Endothelial cell of umbilical vein (primary cell): ENCODE measurements at regions not wholly inside any gene's neighbourhood (a gene's known extent, or its start where the extent isn't known, plus 50 kb on each side); places are given as distances from the start of the nearest gene placed in this dataset.

Experiments used
- BruUV-seq: library from RNA; stranded (reverse); fragments of 400-500 nt; replicated peaks from 2 replicates; lab custom pipeline; 2021; lab: Mats Ljungman, UMichigan
- CTCF ChIA-PET: fragments of 300-600, 350-600 bp; sonication (Branson Sonifier 250); formaldehyde crosslinking; loops from one replicate; lab custom pipeline; 2021; ENCODE audit warnings: antibody characterized with exemption, inconsistent platforms; lab: Charles Lee
- POLR2A ChIA-PET: fragments of 300-600, 350-600 bp; sonication (Branson Sonifier 250); formaldehyde crosslinking; loops from one replicate; lab custom pipeline; 2021; ENCODE audit warnings: antibody characterized with exemption, inconsistent platforms; lab: Charles Lee
- DNase-seq: peaks from one replicate; pipeline ENCODE4 v3.0.0-alpha.2; 2011; ENCODE audit warnings: low read depth, low spot score
- FAIRE-seq: peaks from 2 replicates; lab custom pipeline; 2011; peaks lifted over from hg19 to GRCh38; lab: Jason Lieb, UNC
- H2AFZ ChIP-seq: 2 replicates; pipeline ENCODE4 v1.6.0; 2012; ENCODE audit warnings: low read depth, low read length, control low read depth, inconsistent platforms
- H3K27ac ChIP-seq: 2 replicates; pipeline ENCODE4 v1.5.1; 2011; ENCODE audit warnings: low read depth, mild to moderate bottlenecking, control low read depth, low read length, moderate library complexity; ENCODE audit not compliant: insufficient read depth
- H3K27me3 ChIP-seq, 2 experiments: 2 replicates each; pipeline versions ENCODE4 v1.6.0 to v1.6.1; 2011; ENCODE audit warnings: low read length in 2 of 2, mixed read lengths in 1 of 2; ENCODE audit not compliant: control insufficient read depth in 2 of 2, insufficient read depth in 2 of 2
- H3K36me3 ChIP-seq, 2 experiments: 2 replicates in 1 of 2; 3 replicates in 1 of 2; pipeline ENCODE4 v1.5.1; 2011; ENCODE audit warnings: low read length in 2 of 2, mild to moderate bottlenecking in 1 of 2, moderate library complexity in 1 of 2; ENCODE audit not compliant: control insufficient read depth in 2 of 2, insufficient read depth in 2 of 2; ENCODE audit errors: extremely low read depth in 1 of 2
- H3K4me1 ChIP-seq: 3 replicates; pipeline ENCODE4 v1.5.1; 2011; ENCODE audit warnings: mild to moderate bottlenecking, low read length; ENCODE audit not compliant: control insufficient read depth, insufficient read depth; ENCODE audit errors: extremely low read depth
- H3K4me2 ChIP-seq: 2 replicates; pipeline ENCODE4 v1.6.1; 2011; ENCODE audit warnings: low read length, control low read depth, mixed read lengths; ENCODE audit not compliant: insufficient read depth
- H3K4me3 ChIP-seq, 3 experiments: fragments of 200-600 bp in 1 of 3; sonication (generic), shearing (Covaris generic) in 1 of 3; replicated peaks in 1 of 3; 2 replicates each; pipeline ENCODE4 v1.5.1; 2011 to 2016; ENCODE audit warnings: control low read depth in 3 of 3, low read length in 3 of 3, mild to moderate bottlenecking in 2 of 3, inconsistent platforms in 1 of 3, low read depth in 1 of 3, moderate library complexity in 1 of 3; ENCODE audit not compliant: insufficient read depth in 1 of 3
- H3K79me2 ChIP-seq: 2 replicates; pipeline ENCODE4 v1.6.0; 2012; ENCODE audit warnings: low read length, inconsistent platforms; ENCODE audit not compliant: control insufficient read depth, insufficient read depth
- H3K9ac ChIP-seq: replicated peaks from 2 replicates; pipeline ENCODE3; 2011; ENCODE audit warnings: low read length, control low read depth; ENCODE audit not compliant: insufficient read depth; ENCODE audit errors: extremely low read depth
- H3K9me1 ChIP-seq: replicated peaks from 3 replicates; pipeline ENCODE4 v1.6.0; 2011; ENCODE audit warnings: mild to moderate bottlenecking, low read length; ENCODE audit not compliant: control insufficient read depth, insufficient read depth; ENCODE audit errors: extremely low read depth
- H3K9me3 ChIP-seq: replicated peaks from 2 replicates; pipeline ENCODE4 v1.5.1; 2012; ENCODE audit warnings: low read length, inconsistent platforms; ENCODE audit not compliant: control insufficient read depth, insufficient read depth
- H4K20me1 ChIP-seq: replicated peaks from 2 replicates; pipeline ENCODE3; 2011; ENCODE audit warnings: mild to moderate bottlenecking, low read length; ENCODE audit not compliant: control insufficient read depth, insufficient read depth; ENCODE audit errors: extremely low read depth
- EZH2 ChIP-seq: IDR thresholded peaks from 2 replicates; pipeline ENCODE4 v1.6.1; 2012; ENCODE audit warnings: borderline replicate concordance, low read depth, mild to moderate bottlenecking, moderate library complexity, low read length, inconsistent platforms; ENCODE audit not compliant: severe bottlenecking
- FOS ChIP-seq: IDR thresholded peaks from 2 replicates; pipeline ENCODE4 v1.6.1; 2011; ENCODE audit warnings: mild to moderate bottlenecking, low read length, moderate library complexity, borderline replicate concordance; ENCODE audit not compliant: insufficient read depth
- GATA2 ChIP-seq: IDR thresholded peaks from 2 replicates; pipeline ENCODE4 v1.7.0; 2011; ENCODE audit warnings: low read depth, mild to moderate bottlenecking, moderate library complexity, mixed read lengths, low read length; ENCODE audit not compliant: insufficient read length, insufficient read depth
- JUN ChIP-seq: IDR thresholded peaks from 2 replicates; pipeline ENCODE4 v1.6.1; 2011; ENCODE audit warnings: borderline replicate concordance, low read depth; ENCODE audit not compliant: insufficient read length, insufficient read depth
- MAX ChIP-seq: IDR thresholded peaks from 2 replicates; pipeline ENCODE4 v1.6.1; 2011; ENCODE audit not compliant: insufficient read depth, insufficient read length
- MYC ChIP-seq: IDR thresholded peaks from one replicate; pipeline ENCODE4 v1.6.1; 2011; ENCODE audit warnings: mild to moderate bottlenecking, low read depth, low read length
- POLR2A ChIP-seq: IDR thresholded peaks from 2 replicates; pipeline ENCODE4 v1.6.1; 2012; ENCODE audit warnings: low read depth, mild to moderate bottlenecking, control low read depth, low read length
- POLR2AphosphoS5 ChIP-seq: IDR thresholded peaks from 2 replicates; pipeline ENCODE4 v1.6.1; 2012; ENCODE audit warnings: low read depth, mild to moderate bottlenecking, control low read depth, low read length, moderate library complexity; ENCODE audit not compliant: insufficient read depth
- dilution Hi-C: fragments of 300-500 bp; cut with MboI; formaldehyde crosslinking; loops from one replicate; pipeline ENCODE4 v1.15.0; 2019; ENCODE audit warnings: low sequenced_read_pairs; ENCODE audit not compliant: extremely low pct_ligation_motif_present
- intact Hi-C: fragments of 100-400 bp; cut with micrococcal nuclease; formaldehyde crosslinking; loops from one replicate; pipeline ENCODE4 v1.10.0; 2022

- Histone ChIP-seq H3K4me3 (no peak overlapping the region), H3K9me1 (no peaks in the 10 kb centered on the region), H3K9ac (no peak overlapping the region), H3K4me2 (no peak overlapping the region), H3K79me2 (no peaks in the 10 kb centered on the region), H3K9me3 (no peaks in the 10 kb centered on the region), H3K27ac (no peak overlapping the region), H3K4me1 (no peaks in the 10 kb centered on the region), H4K20me1 (no peaks in the 10 kb centered on the region), H3K36me3 (no peaks in the 10 kb centered on the region), H3K27me3 (no peaks in the 10 kb centered on the region), H2AFZ (no peak overlapping the region)
- CTCF ChIA-PET: no interaction called here
- intact Hi-C loops: no loop called here
- TF ChIP-seq EZH2 (no peak), JUN (no peak), POLR2A (no peak), POLR2AphosphoS5 (no peak)
- DNase-seq (no peak), FAIRE-seq (no peak)
- POLR2A ChIA-PET: no interaction called here
- BruUV-seq: no TSS peak
- dilution Hi-C loops: no loop called here
These were observed 174.4 kb upstream of the RGMB start for GRCh38 chr5:98599016-98599415.

GRCh38 chr5:98602534-98603112, 170.8 kb upstream of the RGMB start:
- H3K4me2 ChIP-seq: no peak overlapping the region
- H3K27me3 ChIP-seq: no peaks in the 10 kb centered on the region
- intact Hi-C loops: no loop called here
- H3K9me3 ChIP-seq: no peaks in the 10 kb centered on the region
- H3K4me1 ChIP-seq: no peaks in the 10 kb centered on the region
- CTCF ChIA-PET: no interaction called here
- no peak overlapping the region for H2AFZ ChIP-seq
- POLR2A ChIA-PET: no interaction called here
- TF ChIP-seq FOS: no peak
- TF ChIP-seq GATA2: no peak
- TF ChIP-seq POLR2A: no peak
- no peak for TF ChIP-seq MAX
- TF ChIP-seq POLR2AphosphoS5: no peak
- TF ChIP-seq EZH2: no peak
- TF ChIP-seq JUN: no peak
- no peak for TF ChIP-seq MYC
- H3K4me3 ChIP-seq: no peak overlapping the region
- DNase-seq (no peak), FAIRE-seq (no peak)
- H3K79me2 ChIP-seq: no peaks in the 10 kb centered on the region
- H3K36me3 ChIP-seq: no peaks in the 10 kb centered on the region
- no peaks in the 10 kb centered on the region for H3K9me1 ChIP-seq
- dilution Hi-C loops: no loop called here
- H3K9ac ChIP-seq: no peak overlapping the region
- BruUV-seq: no TSS peak
- H3K27ac ChIP-seq: no peak overlapping the region
- no peaks in the 10 kb centered on the region for H4K20me1 ChIP-seq
